ENCODE measurements at regions not wholly inside any gene's neighbourhood (a gene's known extent, or its start where the extent isn't known, plus 50 kb on each side); places are given as distances from the start of the nearest gene placed in this dataset.

- no peak for TF ChIP-seq ZNF740 (CRISPR knock-in tag; IDR thresholded peaks at IDR 0.05)
- TF ChIP-seq ZNF740 (tag; IDR thresholded peaks at IDR 0.05), result no peak
- TF ChIP-seq FOXP4 (CRISPR knock-in tag; IDR thresholded peaks at IDR 0.05; ENCODE audit: borderline replicate concordance), result no peak
- TF ChIP-seq PHTF2 (CRISPR knock-in tag; IDR thresholded peaks at IDR 0.05), result no peak
- TF ChIP-seq MNT (conservative IDR thresholded peaks at IDR 0.05), result no peak
- TF ChIP-seq E2F5 (CRISPR knock-in tag; IDR thresholded peaks at IDR 0.05), result no peak
- 0 out of 2 replicates have a peak, but pooled peaks have one; percentile 28 for TF ChIP-seq NFE2 (IDR thresholded peaks at IDR 0.05; ENCODE audit: low read depth)
- Histone ChIP-seq H3K4me1 (replicated peaks in 1 of 2; ENCODE audit: control insufficient read depth in 2 of 2, insufficient read depth in 2 of 2, low read length in 2 of 2) (no peaks in the 10 kb centered on the region), H3K36me3 (ENCODE audit: control insufficient read depth, insufficient read depth, low read length) (no peaks in the 10 kb centered on the region), H3K27ac (ENCODE audit: extremely low read depth, low read depth, low read length) (no peak overlapping the region), H4K20me1 (replicated peaks; ENCODE audit: control insufficient read depth, insufficient read depth, low read length) (no peaks in the 10 kb centered on the region), H3K27me3 (ENCODE audit: control insufficient read depth in 2 of 2, insufficient read depth in 2 of 2, low read length in 2 of 2) (no peaks in the 10 kb centered on the region), H3K9me3 (replicated peaks; ENCODE audit: control insufficient read depth, insufficient read depth, low read depth, low read length) (no peaks in the 10 kb centered on the region; the same call in 1 of the 2 replicates), H2AFZ (ENCODE audit: low read depth, low read length) (no peak overlapping the region), H3K4me3 (no peak overlapping the region), H3K79me2 (ENCODE audit: control insufficient read depth, insufficient read depth, low read length) (no peaks in the 10 kb centered on the region), H3K4me2 (ENCODE audit: insufficient read depth, low read length) (no peak overlapping the region), H3K9ac (ENCODE audit: insufficient read depth in 1 of 2, low read depth in 2 of 2, low read length in 2 of 2) (no peak overlapping the region), H3K9me1 (ENCODE audit: control insufficient read depth, insufficient read depth, low read length) (no peaks in the 10 kb centered on the region)
- intact Hi-C loops (cut with micrococcal nuclease) (no loop called here), in situ Hi-C loops (cut with MboI) (loop anchor here (25.0 kb wide), 1 partner anchor 1354 kb away; no protein-coding TSS in a partner anchor)
- ChIA-PET POLR2A (no interaction called here), CTCF (ENCODE audit: low intra/inter-chr PET ratio) (no interaction called here)
- no peak for DNase-seq (ENCODE audit: extremely low read depth in 1 of 4, low spot score in 3 of 4)
- FAIRE-seq, result no peak
- WGBS (ENCODE audit: insufficient coverage, low coverage, missing lambda C conversion rate), result 0% methylated on average over 3 of the region's 3 CpGs
- ATAC-seq, result no peak
- BruUV-seq (replicated peaks), result no TSS peak
Observed at GRCh38 chr4:20408611-20409010, 156.9 kb downstream of the SLIT2 start.
